GM12878 (cell line): ENCODE measurements at regions not wholly inside any gene's neighbourhood (a gene's known extent, or its start where the extent isn't known, plus 50 kb on each side); places are given as distances from the start of the nearest gene placed in this dataset.

ENCODE experiments used
- ESRRA ChIP-seq: IDR thresholded peaks from 2 replicates; pipeline ENCODE4 v1.6.1; 2012; ENCODE audit warnings: mild to moderate bottlenecking, low read length, improper control_type of control experiment
- RCOR1 ChIP-seq: conservative IDR thresholded peaks from 2 replicates; pipeline ENCODE4 v1.6.1; 2012; ENCODE audit warnings: low read depth, low read length, improper control_type of control experiment
- TF ChIP-seq, protein P1 (sequence below): fragments of 450-650 bp; IDR thresholded peaks from 2 replicates; pipeline ENCODE4 v1.6.1; 2017; ENCODE audit warnings: mild to moderate bottlenecking
- TF ChIP-seq, protein P2 (sequence below): fragments of 450-650 bp; conservative IDR thresholded peaks from 2 replicates; pipeline ENCODE4 v1.6.1; 2017; ENCODE audit warnings: mild to moderate bottlenecking, moderate library complexity
- TF ChIP-seq, protein P3 (sequence below): fragments of 450-650 bp; formaldehyde crosslinking; IDR thresholded peaks from 2 replicates; pipeline ENCODE4 v1.4.0; 2020; ENCODE audit warnings: mild to moderate bottlenecking, moderate library complexity

DNA sequence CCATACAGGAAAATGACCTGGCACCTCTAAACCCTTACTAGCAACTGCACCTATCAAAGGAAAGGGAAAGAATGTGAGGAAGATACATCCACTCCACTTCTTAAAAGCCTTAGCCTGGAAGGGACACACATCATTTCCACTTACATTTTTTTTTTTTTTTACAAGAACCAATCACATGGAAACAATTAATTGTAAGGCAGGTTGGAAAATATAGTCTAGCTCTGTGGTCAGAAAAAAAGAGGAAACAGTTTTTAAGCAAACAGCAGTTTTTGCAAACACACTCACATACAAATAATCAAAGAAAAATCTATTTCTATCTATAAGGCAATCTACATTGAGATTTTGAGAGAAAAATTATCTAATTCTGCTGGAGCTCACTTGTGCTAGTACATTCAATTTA, 98.9 kb upstream of the SPRED1 start (continued):
- TF ChIP-seq, protein P1, sequence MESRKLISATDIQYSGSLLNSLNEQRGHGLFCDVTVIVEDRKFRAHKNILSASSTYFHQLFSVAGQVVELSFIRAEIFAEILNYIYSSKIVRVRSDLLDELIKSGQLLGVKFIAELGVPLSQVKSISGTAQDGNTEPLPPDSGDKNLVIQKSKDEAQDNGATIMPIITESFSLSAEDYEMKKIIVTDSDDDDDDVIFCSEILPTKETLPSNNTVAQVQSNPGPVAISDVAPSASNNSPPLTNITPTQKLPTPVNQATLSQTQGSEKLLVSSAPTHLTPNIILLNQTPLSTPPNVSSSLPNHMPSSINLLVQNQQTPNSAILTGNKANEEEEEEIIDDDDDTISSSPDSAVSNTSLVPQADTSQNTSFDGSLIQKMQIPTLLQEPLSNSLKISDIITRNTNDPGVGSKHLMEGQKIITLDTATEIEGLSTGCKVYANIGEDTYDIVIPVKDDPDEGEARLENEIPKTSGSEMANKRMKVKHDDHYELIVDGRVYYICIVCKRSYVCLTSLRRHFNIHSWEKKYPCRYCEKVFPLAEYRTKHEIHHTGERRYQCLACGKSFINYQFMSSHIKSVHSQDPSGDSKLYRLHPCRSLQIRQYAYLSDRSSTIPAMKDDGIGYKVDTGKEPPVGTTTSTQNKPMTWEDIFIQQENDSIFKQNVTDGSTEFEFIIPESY: no peak
- TF ChIP-seq ESRRA: no peak
- no peak for TF ChIP-seq RCOR1
- TF ChIP-seq, protein P2, sequence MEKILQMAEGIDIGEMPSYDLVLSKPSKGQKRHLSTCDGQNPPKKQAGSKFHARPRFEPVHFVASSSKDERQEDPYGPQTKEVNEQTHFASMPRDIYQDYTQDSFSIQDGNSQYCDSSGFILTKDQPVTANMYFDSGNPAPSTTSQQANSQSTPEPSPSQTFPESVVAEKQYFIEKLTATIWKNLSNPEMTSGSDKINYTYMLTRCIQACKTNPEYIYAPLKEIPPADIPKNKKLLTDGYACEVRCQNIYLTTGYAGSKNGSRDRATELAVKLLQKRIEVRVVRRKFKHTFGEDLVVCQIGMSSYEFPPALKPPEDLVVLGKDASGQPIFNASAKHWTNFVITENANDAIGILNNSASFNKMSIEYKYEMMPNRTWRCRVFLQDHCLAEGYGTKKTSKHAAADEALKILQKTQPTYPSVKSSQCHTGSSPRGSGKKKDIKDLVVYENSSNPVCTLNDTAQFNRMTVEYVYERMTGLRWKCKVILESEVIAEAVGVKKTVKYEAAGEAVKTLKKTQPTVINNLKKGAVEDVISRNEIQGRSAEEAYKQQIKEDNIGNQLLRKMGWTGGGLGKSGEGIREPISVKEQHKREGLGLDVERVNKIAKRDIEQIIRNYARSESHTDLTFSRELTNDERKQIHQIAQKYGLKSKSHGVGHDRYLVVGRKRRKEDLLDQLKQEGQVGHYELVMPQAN: no peak
- TF ChIP-seq, protein P3, sequence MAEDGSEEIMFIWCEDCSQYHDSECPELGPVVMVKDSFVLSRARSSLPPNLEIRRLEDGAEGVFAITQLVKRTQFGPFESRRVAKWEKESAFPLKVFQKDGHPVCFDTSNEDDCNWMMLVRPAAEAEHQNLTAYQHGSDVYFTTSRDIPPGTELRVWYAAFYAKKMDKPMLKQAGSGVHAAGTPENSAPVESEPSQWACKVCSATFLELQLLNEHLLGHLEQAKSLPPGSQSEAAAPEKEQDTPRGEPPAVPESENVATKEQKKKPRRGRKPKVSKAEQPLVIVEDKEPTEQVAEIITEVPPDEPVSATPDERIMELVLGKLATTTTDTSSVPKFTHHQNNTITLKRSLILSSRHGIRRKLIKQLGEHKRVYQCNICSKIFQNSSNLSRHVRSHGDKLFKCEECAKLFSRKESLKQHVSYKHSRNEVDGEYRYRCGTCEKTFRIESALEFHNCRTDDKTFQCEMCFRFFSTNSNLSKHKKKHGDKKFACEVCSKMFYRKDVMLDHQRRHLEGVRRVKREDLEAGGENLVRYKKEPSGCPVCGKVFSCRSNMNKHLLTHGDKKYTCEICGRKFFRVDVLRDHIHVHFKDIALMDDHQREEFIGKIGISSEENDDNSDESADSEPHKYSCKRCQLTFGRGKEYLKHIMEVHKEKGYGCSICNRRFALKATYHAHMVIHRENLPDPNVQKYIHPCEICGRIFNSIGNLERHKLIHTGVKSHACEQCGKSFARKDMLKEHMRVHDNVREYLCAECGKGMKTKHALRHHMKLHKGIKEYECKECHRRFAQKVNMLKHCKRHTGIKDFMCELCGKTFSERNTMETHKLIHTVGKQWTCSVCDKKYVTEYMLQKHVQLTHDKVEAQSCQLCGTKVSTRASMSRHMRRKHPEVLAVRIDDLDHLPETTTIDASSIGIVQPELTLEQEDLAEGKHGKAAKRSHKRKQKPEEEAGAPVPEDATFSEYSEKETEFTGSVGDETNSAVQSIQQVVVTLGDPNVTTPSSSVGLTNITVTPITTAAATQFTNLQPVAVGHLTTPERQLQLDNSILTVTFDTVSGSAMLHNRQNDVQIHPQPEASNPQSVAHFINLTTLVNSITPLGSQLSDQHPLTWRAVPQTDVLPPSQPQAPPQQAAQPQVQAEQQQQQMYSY (CRISPR knock-in tag): no peak
